ENCODE measurements at regions not wholly inside any gene's neighbourhood (a gene's known extent, or its start where the extent isn't known, plus 50 kb on each side); places are given as distances from the start of the nearest gene placed in this dataset.
A peak's percentile ranks its signal among the peaks of the same experiment; 100 is the strongest.

GRCh38 chr16:85197611-85198566, 85.6 kb upstream of the CIBAR2 start (continued):
- 0 out of 2 replicates have a peak, but pooled peaks have one; percentile 93 for TF ChIP-seq ZBTB4 (CRISPR knock-in tag; IDR thresholded peaks at IDR 0.05; ENCODE audit: borderline replicate concordance)
- TF ChIP-seq ZSCAN12 (CRISPR knock-in tag; IDR thresholded peaks at IDR 0.05) = 0 out of 2 replicates have a peak, but pooled peaks have one; percentile 69
- TF ChIP-seq MTA3 (CRISPR knock-in tag; IDR thresholded peaks at IDR 0.05) = no peak
- TF ChIP-seq, protein P1, sequence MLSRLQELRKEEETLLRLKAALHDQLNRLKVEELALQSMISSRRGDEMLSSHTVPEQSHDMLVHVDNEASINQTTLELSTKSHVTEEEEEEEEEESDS (CRISPR knock-in tag; IDR thresholded peaks at IDR 0.05; ENCODE audit: borderline replicate concordance) = no peak
- peak; percentile 90 for TF ChIP-seq NR2F6 (IDR thresholded peaks at IDR 0.05)
- TF ChIP-seq NR2F6 (CRISPR knock-in tag; IDR thresholded peaks at IDR 0.05) = peak; percentile 97
- peak; percentile 59 for TF ChIP-seq PHF8 (CRISPR knock-in tag; IDR thresholded peaks at IDR 0.05)
- no peak for TF ChIP-seq CSRNP1 (CRISPR knock-in tag; IDR thresholded peaks at IDR 0.05)
- TF ChIP-seq ZNF510 (CRISPR knock-in tag; IDR thresholded peaks at IDR 0.05; ENCODE audit: low read depth) = no peak
- TF ChIP-seq TBX3 (IDR thresholded peaks at IDR 0.05; ENCODE audit: borderline replicate concordance) = peak; percentile 41; the same call in 1 of the 2 replicates
- TF ChIP-seq, protein P2, sequence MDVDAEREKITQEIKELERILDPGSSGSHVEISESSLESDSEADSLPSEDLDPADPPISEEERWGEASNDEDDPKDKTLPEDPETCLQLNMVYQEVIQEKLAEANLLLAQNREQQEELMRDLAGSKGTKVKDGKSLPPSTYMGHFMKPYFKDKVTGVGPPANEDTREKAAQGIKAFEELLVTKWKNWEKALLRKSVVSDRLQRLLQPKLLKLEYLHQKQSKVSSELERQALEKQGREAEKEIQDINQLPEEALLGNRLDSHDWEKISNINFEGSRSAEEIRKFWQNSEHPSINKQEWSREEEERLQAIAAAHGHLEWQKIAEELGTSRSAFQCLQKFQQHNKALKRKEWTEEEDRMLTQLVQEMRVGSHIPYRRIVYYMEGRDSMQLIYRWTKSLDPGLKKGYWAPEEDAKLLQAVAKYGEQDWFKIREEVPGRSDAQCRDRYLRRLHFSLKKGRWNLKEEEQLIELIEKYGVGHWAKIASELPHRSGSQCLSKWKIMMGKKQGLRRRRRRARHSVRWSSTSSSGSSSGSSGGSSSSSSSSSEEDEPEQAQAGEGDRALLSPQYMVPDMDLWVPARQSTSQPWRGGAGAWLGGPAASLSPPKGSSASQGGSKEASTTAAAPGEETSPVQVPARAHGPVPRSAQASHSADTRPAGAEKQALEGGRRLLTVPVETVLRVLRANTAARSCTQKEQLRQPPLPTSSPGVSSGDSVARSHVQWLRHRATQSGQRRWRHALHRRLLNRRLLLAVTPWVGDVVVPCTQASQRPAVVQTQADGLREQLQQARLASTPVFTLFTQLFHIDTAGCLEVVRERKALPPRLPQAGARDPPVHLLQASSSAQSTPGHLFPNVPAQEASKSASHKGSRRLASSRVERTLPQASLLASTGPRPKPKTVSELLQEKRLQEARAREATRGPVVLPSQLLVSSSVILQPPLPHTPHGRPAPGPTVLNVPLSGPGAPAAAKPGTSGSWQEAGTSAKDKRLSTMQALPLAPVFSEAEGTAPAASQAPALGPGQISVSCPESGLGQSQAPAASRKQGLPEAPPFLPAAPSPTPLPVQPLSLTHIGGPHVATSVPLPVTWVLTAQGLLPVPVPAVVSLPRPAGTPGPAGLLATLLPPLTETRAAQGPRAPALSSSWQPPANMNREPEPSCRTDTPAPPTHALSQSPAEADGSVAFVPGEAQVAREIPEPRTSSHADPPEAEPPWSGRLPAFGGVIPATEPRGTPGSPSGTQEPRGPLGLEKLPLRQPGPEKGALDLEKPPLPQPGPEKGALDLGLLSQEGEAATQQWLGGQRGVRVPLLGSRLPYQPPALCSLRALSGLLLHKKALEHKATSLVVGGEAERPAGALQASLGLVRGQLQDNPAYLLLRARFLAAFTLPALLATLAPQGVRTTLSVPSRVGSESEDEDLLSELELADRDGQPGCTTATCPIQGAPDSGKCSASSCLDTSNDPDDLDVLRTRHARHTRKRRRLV (CRISPR knock-in tag; IDR thresholded peaks at IDR 0.05) = no peak
- peak; percentile 79 for TF ChIP-seq ZNF263 (CRISPR knock-in tag; IDR thresholded peaks at IDR 0.05)
- TF ChIP-seq MIER3 (CRISPR knock-in tag; IDR thresholded peaks at IDR 0.05; ENCODE audit: borderline replicate concordance) = peak; percentile 97; the same call in 1 of the 2 replicates
- TF ChIP-seq, protein P3, sequence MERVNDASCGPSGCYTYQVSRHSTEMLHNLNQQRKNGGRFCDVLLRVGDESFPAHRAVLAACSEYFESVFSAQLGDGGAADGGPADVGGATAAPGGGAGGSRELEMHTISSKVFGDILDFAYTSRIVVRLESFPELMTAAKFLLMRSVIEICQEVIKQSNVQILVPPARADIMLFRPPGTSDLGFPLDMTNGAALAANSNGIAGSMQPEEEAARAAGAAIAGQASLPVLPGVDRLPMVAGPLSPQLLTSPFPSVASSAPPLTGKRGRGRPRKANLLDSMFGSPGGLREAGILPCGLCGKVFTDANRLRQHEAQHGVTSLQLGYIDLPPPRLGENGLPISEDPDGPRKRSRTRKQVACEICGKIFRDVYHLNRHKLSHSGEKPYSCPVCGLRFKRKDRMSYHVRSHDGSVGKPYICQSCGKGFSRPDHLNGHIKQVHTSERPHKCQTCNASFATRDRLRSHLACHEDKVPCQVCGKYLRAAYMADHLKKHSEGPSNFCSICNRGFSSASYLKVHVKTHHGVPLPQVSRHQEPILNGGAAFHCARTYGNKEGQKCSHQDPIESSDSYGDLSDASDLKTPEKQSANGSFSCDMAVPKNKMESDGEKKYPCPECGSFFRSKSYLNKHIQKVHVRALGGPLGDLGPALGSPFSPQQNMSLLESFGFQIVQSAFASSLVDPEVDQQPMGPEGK (CRISPR knock-in tag; IDR thresholded peaks at IDR 0.05) = peak; percentile 97
- peak; percentile 97; the same call in 1 of the 2 replicates for TF ChIP-seq ZNF788 (CRISPR knock-in tag; IDR thresholded peaks at IDR 0.05; ENCODE audit: borderline replicate concordance)
- no peak for TF ChIP-seq ZNF558 (CRISPR knock-in tag; IDR thresholded peaks at IDR 0.05; ENCODE audit: borderline replicate concordance)
